Smooth muscle cell (in vitro differentiated cells): ENCODE measurements at regions not wholly inside any gene's neighbourhood (a gene's known extent, or its start where the extent isn't known, plus 50 kb on each side); places are given as distances from the start of the nearest gene placed in this dataset.

Experiments
- DNase-seq: peaks from one replicate; lab custom pipeline; 2025; ENCODE audit not compliant: unreplicated experiment; lab: John Stamatoyannopoulos, UW
- H2AFZ ChIP-seq: fragments of 200-600 bp; sonication (generic); 2 replicates; pipeline ENCODE4 v1.6.0; 2016; ENCODE audit warnings: antibody characterized with exemption, low read depth, mild to moderate bottlenecking
- H3F3A ChIP-seq: fragments of 200-600 bp; sonication (generic); 2 replicates; pipeline ENCODE4 v1.6.0; 2017; ENCODE audit warnings: antibody characterized with exemption, low read depth
- H3K27ac ChIP-seq: fragments of 200-600 bp; sonication (generic); 2 replicates; pipeline ENCODE4 v1.5.1; 2016; ENCODE audit warnings: low read depth, mild to moderate bottlenecking
- H3K27me3 ChIP-seq: fragments of 200-600 bp; sonication (generic); 2 replicates; pipeline ENCODE4 v1.6.1; 2016; ENCODE audit warnings: low read depth, mild to moderate bottlenecking
- H3K36me3 ChIP-seq: fragments of 200-600 bp; sonication (generic); 2 replicates; pipeline ENCODE4 v1.5.1; 2016; ENCODE audit warnings: low read depth
- H3K4me1 ChIP-seq: fragments of 200-600 bp; sonication (generic); 2 replicates; pipeline ENCODE4 v1.5.1; 2016; ENCODE audit warnings: low read depth
- H3K4me2 ChIP-seq: fragments of 200-600 bp; sonication (generic); 2 replicates; pipeline ENCODE4 v1.6.0; 2016; ENCODE audit warnings: mild to moderate bottlenecking
- H3K4me3 ChIP-seq: fragments of 200-600 bp; sonication (generic); 2 replicates; pipeline ENCODE4 v1.5.1; 2016; ENCODE audit warnings: mild to moderate bottlenecking
- H3K79me2 ChIP-seq: fragments of 200-600 bp; sonication (generic); 2 replicates; pipeline ENCODE4 v1.6.0; 2016; ENCODE audit warnings: low read depth, mild to moderate bottlenecking
- H3K9ac ChIP-seq: fragments of 200-600 bp; sonication (generic); 2 replicates; pipeline ENCODE4 v1.6.0; 2016; ENCODE audit warnings: low read depth
- H3K9me3 ChIP-seq: fragments of 200-600 bp; sonication (generic); replicated peaks from 2 replicates; pipeline ENCODE4 v1.5.1; 2016; ENCODE audit warnings: low read depth
- H4K20me1 ChIP-seq: fragments of 200-600 bp; sonication (generic); 2 replicates; pipeline ENCODE4 v1.6.0; 2016; ENCODE audit warnings: low read depth
- WGBS: methylation state at CpG from one replicate; pipeline ENCODE4 v1.1.7; 2016; ENCODE audit warnings: low lambda C conversion rate; 5-methylcytosine and 5-hydroxymethylcytosine counted together
- TF ChIP-seq, protein P1 (sequence below): fragments of 200-600 bp; sonication (generic); IDR thresholded peaks from 2 replicates; pipeline ENCODE4 v1.5.1; 2017; ENCODE audit warnings: borderline replicate concordance, mild to moderate bottlenecking, antibody characterized with exemption; ENCODE audit not compliant: insufficient read depth, poor library complexity, severe bottlenecking

DNA sequence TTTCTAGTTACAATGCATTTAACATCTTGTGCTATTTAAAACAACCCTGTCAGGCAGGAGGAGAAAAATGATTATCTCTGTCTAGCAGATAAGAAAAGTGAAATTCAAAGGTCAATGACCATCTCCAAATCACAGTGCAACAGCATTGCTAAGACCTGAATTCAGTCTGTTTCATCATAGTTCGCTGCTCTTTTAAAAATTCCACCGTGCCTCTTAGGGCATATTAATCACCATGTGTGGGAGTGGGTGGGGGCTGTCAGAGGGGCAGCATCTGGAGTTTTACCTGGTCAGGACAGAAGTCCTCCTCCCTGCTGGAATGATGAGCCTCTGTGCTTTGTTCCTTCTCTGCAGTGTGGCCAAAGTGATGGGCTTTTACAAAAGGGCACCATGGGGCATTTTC is 418.7 kb upstream of the RGPD4 start:
- H3K27me3 ChIP-seq: no peaks in the 10 kb centered on the region
- H4K20me1 ChIP-seq: no peaks in the 10 kb centered on the region
- H3K4me3 ChIP-seq: no peak overlapping the region
- DNase-seq: no peak
- no peaks in the 10 kb centered on the region for H3K79me2 ChIP-seq
- H3K27ac ChIP-seq: no peak overlapping the region
- TF ChIP-seq, protein P1, sequence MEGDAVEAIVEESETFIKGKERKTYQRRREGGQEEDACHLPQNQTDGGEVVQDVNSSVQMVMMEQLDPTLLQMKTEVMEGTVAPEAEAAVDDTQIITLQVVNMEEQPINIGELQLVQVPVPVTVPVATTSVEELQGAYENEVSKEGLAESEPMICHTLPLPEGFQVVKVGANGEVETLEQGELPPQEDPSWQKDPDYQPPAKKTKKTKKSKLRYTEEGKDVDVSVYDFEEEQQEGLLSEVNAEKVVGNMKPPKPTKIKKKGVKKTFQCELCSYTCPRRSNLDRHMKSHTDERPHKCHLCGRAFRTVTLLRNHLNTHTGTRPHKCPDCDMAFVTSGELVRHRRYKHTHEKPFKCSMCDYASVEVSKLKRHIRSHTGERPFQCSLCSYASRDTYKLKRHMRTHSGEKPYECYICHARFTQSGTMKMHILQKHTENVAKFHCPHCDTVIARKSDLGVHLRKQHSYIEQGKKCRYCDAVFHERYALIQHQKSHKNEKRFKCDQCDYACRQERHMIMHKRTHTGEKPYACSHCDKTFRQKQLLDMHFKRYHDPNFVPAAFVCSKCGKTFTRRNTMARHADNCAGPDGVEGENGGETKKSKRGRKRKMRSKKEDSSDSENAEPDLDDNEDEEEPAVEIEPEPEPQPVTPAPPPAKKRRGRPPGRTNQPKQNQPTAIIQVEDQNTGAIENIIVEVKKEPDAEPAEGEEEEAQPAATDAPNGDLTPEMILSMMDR: no peak
- WGBS: 72% methylated on average over 2 of the region's 2 CpGs
- H3K4me1 ChIP-seq: peaks cover 3% of the 10 kb centered on the region
- H3K36me3 ChIP-seq: no peaks in the 10 kb centered on the region
- no peak overlapping the region for H2AFZ ChIP-seq
- no peak overlapping the region for H3K4me2 ChIP-seq
- no peak overlapping the region for H3K9ac ChIP-seq
- no peaks in the 10 kb centered on the region for H3F3A ChIP-seq
- no peaks in the 10 kb centered on the region for H3K9me3 ChIP-seq

DNA sequence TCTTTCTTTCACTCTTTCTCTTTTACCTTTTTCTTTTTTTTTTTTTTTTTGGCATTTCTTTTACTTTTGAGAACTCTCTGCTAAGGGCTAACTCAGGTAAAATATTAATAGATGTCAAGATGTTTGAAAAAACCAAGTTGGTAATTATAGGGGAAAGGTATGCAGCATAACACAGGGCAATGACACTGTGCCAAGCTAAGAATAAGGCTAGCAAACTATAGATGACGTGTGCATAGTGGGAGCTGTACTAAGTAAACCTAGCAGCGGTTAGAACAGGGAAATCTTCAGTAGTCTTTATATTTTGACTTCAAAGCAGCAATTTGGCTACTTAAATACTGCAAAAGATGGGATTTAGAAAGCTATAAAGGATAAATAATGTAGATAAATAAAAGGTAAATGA is 415.4 kb upstream of the RGPD4 start:
- Histone ChIP-seq H3K36me3 (no peaks in the 10 kb centered on the region), H3K79me2 (no peaks in the 10 kb centered on the region), H3K4me3 (no peak overlapping the region), H4K20me1 (no peaks in the 10 kb centered on the region), H3F3A (no peaks in the 10 kb centered on the region), H3K27me3 (no peaks in the 10 kb centered on the region), H3K9ac (no peak overlapping the region), H3K4me1 (peaks cover 3% of the 10 kb centered on the region), H2AFZ (no peak overlapping the region), H3K27ac (no peak overlapping the region), H3K4me2 (no peak overlapping the region), H3K9me3 (no peaks in the 10 kb centered on the region)
- TF ChIP-seq, protein P1: no peak
- 92% methylated on average over 2 of the region's 2 CpGs for WGBS
- no peak for DNase-seq

DNA sequence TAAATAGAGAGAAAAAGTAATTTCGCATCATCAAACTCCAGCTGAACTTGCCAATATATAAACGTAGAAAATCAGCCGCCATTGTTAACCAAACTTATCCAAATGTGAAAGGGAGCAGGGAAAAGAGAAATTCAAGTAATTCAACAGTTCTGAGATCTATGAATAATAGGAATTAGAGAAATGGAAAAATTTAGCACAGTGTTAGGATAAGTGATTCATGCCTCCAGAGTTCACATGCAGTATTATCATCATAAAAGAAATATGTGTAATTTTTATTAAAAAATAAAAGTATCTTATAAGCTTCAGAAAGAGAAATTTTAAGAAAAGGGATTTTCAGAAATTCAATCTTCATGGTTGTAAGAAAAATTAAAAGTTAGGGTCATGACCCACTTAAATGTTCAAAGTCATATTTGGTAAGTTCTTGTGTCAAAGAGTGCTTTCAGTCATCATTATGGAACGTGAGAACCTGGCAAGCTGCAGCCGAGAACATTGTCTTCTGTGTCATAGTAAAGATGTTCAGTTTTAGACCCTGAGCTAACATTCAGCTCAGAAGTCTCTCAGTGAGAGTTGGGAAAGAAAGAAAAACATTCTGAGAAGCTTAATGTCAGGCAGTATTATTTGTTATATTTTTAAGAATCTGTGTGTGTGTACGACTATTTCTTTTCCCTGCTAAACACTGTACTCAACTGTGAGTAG is 414.3 kb upstream of the RGPD4 start:
- Histone ChIP-seq H3K9ac (no peak overlapping the region), H3K79me2 (no peaks in the 10 kb centered on the region), H3K4me3 (no peak overlapping the region), H3K9me3 (no peaks in the 10 kb centered on the region), H3F3A (no peaks in the 10 kb centered on the region), H3K36me3 (no peaks in the 10 kb centered on the region), H3K27me3 (no peaks in the 10 kb centered on the region), H3K4me2 (peak overlapping the region; percentile 23), H2AFZ (no peak overlapping the region), H3K4me1 (no peaks in the 10 kb centered on the region), H3K27ac (peak overlapping the region; percentile 71), H4K20me1 (no peaks in the 10 kb centered on the region)
- DNase-seq: no peak
- WGBS: 80% methylated on average over 6 of the region's 6 CpGs
- TF ChIP-seq, protein P1: no peak

DNA sequence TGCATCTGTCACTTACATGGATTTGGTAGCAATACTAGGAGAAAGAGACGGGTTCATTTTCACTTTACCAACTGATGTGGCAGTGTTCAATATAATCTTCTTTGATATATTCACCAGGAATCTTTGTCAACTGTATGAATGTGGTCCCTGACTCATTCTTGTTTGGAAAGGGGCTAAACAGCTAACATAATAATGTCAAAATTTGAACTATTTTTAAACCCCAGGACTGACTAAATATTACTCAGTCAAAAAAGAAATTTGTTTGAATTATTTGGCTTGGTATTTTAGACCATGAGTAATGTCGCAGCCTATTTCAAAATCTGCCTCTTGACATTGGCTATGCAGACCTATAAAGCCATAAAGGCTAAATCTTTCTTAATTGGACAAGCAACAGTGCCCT is 413.7 kb upstream of the RGPD4 start:
- H3K79me2 ChIP-seq: no peaks in the 10 kb centered on the region
- no peaks in the 10 kb centered on the region for H3K9me3 ChIP-seq
- TF ChIP-seq, protein P1: no peak
- no peak overlapping the region for H3K4me3 ChIP-seq
- no peaks in the 10 kb centered on the region for H4K20me1 ChIP-seq
- no peak overlapping the region for H3K9ac ChIP-seq
- WGBS: 48% methylated on average over 2 of the region's 2 CpGs
- H2AFZ ChIP-seq: no peak overlapping the region
- no peaks in the 10 kb centered on the region for H3K27me3 ChIP-seq
- peak overlapping the region; percentile 23 for H3K4me2 ChIP-seq
- no peaks in the 10 kb centered on the region for H3K36me3 ChIP-seq
- no peak for DNase-seq
- no peaks in the 10 kb centered on the region for H3K4me1 ChIP-seq
- peak overlapping the region; percentile 71 for H3K27ac ChIP-seq
- H3F3A ChIP-seq: no peaks in the 10 kb centered on the region
